OCI-LY1 (cell line): ENCODE measurements at regions not wholly inside any gene's neighbourhood (a gene's known extent, or its start where the extent isn't known, plus 50 kb on each side); places are given as distances from the start of the nearest gene placed in this dataset.

Experiments
- EZH2 ChIP-seq: fragments of 200-600 bp; sonication (generic), shearing (Covaris generic); IDR thresholded peaks from 2 replicates; pipeline ENCODE4 v1.8.0; 2017; ENCODE audit warnings: borderline replicate concordance, mixed run types, mild to moderate bottlenecking, antibody characterized with exemption, low read length, moderate library complexity, mixed read lengths
- TF ChIP-seq, protein P1 (sequence below): fragments of 200-600 bp; sonication (generic), shearing (Covaris generic); IDR thresholded peaks from 2 replicates; pipeline ENCODE4 v1.5.1; 2017; ENCODE audit warnings: mild to moderate bottlenecking, antibody characterized with exemption, low read length, moderate library complexity, mixed read lengths

DNA sequence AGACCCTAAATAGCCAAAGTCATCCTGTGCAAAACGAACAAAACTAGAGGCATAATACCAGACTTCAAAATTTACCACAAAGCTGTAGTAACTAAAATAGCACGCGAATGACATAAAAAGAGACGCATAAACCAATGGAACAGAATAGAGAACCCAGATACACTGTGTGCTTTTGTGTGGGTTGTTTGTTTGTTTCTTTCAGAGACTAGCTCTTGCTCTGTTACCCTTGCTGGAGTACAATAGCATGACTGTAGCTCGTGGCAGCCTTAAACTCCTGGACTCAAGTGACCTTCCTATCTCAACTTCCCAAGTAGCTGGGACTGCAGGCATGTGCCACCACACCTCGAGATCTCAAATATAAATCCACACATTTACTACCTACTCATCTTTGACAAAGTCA is 1314.6 kb upstream of the GBE1 start:
- TF ChIP-seq, protein P1, sequence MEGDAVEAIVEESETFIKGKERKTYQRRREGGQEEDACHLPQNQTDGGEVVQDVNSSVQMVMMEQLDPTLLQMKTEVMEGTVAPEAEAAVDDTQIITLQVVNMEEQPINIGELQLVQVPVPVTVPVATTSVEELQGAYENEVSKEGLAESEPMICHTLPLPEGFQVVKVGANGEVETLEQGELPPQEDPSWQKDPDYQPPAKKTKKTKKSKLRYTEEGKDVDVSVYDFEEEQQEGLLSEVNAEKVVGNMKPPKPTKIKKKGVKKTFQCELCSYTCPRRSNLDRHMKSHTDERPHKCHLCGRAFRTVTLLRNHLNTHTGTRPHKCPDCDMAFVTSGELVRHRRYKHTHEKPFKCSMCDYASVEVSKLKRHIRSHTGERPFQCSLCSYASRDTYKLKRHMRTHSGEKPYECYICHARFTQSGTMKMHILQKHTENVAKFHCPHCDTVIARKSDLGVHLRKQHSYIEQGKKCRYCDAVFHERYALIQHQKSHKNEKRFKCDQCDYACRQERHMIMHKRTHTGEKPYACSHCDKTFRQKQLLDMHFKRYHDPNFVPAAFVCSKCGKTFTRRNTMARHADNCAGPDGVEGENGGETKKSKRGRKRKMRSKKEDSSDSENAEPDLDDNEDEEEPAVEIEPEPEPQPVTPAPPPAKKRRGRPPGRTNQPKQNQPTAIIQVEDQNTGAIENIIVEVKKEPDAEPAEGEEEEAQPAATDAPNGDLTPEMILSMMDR, result no peak
- TF ChIP-seq EZH2, result no peak
